B cell (primary cell): ENCODE measurements at regions not wholly inside any gene's neighbourhood (a gene's known extent, or its start where the extent isn't known, plus 50 kb on each side); places are given as distances from the start of the nearest gene placed in this dataset.

ENCODE experiments used
- CTCF ChIP-seq: fragments of 200-600 bp; IDR thresholded peaks from one replicate; pipeline ENCODE4 v1.8.0; 2022; ENCODE audit warnings: antibody characterized with exemption, mild to moderate bottlenecking
- EZH2 ChIP-seq: IDR thresholded peaks from 2 replicates; pipeline ENCODE4 v1.6.1; 2012; ENCODE audit warnings: borderline replicate concordance, low read depth, mild to moderate bottlenecking, moderate library complexity, low read length; ENCODE audit not compliant: insufficient read depth, poor library complexity, severe bottlenecking

GRCh38 chr6:140205795-140206593 is 831.5 kb upstream of the CITED2 start:
- TF ChIP-seq EZH2 (no peak), CTCF (no peak)
